K562 (cell line): ENCODE measurements at regions not wholly inside any gene's neighbourhood (a gene's known extent, or its start where the extent isn't known, plus 50 kb on each side); places are given as distances from the start of the nearest gene placed in this dataset.

Experiments used
- CHCHD3 ChIP-seq: fragments of 250-450 bp; sonication (Bioruptor Pico); IDR thresholded peaks from 2 replicates; pipeline ENCODE4 v2.1.2; 2022; ENCODE audit warnings: mild to moderate bottlenecking
- CHD1 ChIP-seq: fragments of 200-600 bp; sonication (generic); IDR thresholded peaks from one replicate; pipeline ENCODE4 v1.6.1; 2012; ENCODE audit warnings: mild to moderate bottlenecking, moderate library complexity, low read length, inconsistent platforms
- FOXM1 ChIP-seq, 2 experiments: fragments of 450-650 bp in 1 of 2; sonication (generic) in 1 of 2; formaldehyde crosslinking in 1 of 2; IDR thresholded peaks; 2 replicates each; pipeline versions ENCODE4 v1.6.1 to v1.9.0; 2017 to 2022; ENCODE audit warnings: low read depth in 2 of 2, mild to moderate bottlenecking in 2 of 2, missing genetic modification reagents in 1 of 2, moderate library complexity in 1 of 2
- HDAC1 ChIP-seq, 2 experiments: fragments of 450-650 bp; IDR thresholded peaks; 2 replicates each; pipeline ENCODE4 v1.6.1; 2016 to 2017; ENCODE audit warnings: inconsistent platforms in 1 of 2, mild to moderate bottlenecking in 1 of 2, moderate library complexity in 1 of 2
- HEY1 ChIP-seq: fragments of 250-450 bp; sonication (Bioruptor Pico); IDR thresholded peaks from 2 replicates; pipeline ENCODE4 v1.5.0; 2020; ENCODE audit warnings: mild to moderate bottlenecking, moderate library complexity, borderline replicate concordance
- THRAP3 ChIP-seq: fragments of 450-650 bp; IDR thresholded peaks from 2 replicates; pipeline ENCODE4 v1.6.1; 2016; ENCODE audit warnings: mild to moderate bottlenecking, inconsistent platforms, borderline replicate concordance
- ZBTB34 ChIP-seq: fragments of 250-450 bp; sonication (Bioruptor Pico); IDR thresholded peaks from 2 replicates; pipeline ENCODE4 v1.8.0; 2021; ENCODE audit warnings: mild to moderate bottlenecking, moderate library complexity
- ZFP30 ChIP-seq: fragments of 250-450 bp; sonication (Bioruptor Pico); IDR thresholded peaks from 2 replicates; pipeline ENCODE4 v1.8.0; 2022; ENCODE audit warnings: moderate library complexity, mild to moderate bottlenecking, inconsistent platforms, borderline replicate concordance
- ZNF217 ChIP-seq: sonication (generic); formaldehyde crosslinking; IDR thresholded peaks from 2 replicates; pipeline ENCODE4 v1.8.0; 2022; ENCODE audit warnings: mild to moderate bottlenecking, missing genetic modification reagents
- ZNF561 ChIP-seq: fragments of 450-650 bp; formaldehyde crosslinking; conservative IDR thresholded peaks from 2 replicates; pipeline ENCODE4 v1.4.0; 2020; ENCODE audit warnings: mild to moderate bottlenecking, moderate library complexity
- ZNF583 ChIP-seq: fragments of 250-450 bp; sonication (Bioruptor Pico); IDR thresholded peaks from 2 replicates; pipeline ENCODE4 v1.4.0; 2020
- TF ChIP-seq, protein P1 (sequence below): fragments of 450-650 bp; IDR thresholded peaks from 2 replicates; pipeline ENCODE4 v1.6.1; 2016; ENCODE audit warnings: mild to moderate bottlenecking, moderate library complexity
- TF ChIP-seq, protein P2 (sequence below): fragments of 450-650 bp; IDR thresholded peaks from 2 replicates; pipeline ENCODE4 v1.6.1; 2016

- TF ChIP-seq, protein P1, sequence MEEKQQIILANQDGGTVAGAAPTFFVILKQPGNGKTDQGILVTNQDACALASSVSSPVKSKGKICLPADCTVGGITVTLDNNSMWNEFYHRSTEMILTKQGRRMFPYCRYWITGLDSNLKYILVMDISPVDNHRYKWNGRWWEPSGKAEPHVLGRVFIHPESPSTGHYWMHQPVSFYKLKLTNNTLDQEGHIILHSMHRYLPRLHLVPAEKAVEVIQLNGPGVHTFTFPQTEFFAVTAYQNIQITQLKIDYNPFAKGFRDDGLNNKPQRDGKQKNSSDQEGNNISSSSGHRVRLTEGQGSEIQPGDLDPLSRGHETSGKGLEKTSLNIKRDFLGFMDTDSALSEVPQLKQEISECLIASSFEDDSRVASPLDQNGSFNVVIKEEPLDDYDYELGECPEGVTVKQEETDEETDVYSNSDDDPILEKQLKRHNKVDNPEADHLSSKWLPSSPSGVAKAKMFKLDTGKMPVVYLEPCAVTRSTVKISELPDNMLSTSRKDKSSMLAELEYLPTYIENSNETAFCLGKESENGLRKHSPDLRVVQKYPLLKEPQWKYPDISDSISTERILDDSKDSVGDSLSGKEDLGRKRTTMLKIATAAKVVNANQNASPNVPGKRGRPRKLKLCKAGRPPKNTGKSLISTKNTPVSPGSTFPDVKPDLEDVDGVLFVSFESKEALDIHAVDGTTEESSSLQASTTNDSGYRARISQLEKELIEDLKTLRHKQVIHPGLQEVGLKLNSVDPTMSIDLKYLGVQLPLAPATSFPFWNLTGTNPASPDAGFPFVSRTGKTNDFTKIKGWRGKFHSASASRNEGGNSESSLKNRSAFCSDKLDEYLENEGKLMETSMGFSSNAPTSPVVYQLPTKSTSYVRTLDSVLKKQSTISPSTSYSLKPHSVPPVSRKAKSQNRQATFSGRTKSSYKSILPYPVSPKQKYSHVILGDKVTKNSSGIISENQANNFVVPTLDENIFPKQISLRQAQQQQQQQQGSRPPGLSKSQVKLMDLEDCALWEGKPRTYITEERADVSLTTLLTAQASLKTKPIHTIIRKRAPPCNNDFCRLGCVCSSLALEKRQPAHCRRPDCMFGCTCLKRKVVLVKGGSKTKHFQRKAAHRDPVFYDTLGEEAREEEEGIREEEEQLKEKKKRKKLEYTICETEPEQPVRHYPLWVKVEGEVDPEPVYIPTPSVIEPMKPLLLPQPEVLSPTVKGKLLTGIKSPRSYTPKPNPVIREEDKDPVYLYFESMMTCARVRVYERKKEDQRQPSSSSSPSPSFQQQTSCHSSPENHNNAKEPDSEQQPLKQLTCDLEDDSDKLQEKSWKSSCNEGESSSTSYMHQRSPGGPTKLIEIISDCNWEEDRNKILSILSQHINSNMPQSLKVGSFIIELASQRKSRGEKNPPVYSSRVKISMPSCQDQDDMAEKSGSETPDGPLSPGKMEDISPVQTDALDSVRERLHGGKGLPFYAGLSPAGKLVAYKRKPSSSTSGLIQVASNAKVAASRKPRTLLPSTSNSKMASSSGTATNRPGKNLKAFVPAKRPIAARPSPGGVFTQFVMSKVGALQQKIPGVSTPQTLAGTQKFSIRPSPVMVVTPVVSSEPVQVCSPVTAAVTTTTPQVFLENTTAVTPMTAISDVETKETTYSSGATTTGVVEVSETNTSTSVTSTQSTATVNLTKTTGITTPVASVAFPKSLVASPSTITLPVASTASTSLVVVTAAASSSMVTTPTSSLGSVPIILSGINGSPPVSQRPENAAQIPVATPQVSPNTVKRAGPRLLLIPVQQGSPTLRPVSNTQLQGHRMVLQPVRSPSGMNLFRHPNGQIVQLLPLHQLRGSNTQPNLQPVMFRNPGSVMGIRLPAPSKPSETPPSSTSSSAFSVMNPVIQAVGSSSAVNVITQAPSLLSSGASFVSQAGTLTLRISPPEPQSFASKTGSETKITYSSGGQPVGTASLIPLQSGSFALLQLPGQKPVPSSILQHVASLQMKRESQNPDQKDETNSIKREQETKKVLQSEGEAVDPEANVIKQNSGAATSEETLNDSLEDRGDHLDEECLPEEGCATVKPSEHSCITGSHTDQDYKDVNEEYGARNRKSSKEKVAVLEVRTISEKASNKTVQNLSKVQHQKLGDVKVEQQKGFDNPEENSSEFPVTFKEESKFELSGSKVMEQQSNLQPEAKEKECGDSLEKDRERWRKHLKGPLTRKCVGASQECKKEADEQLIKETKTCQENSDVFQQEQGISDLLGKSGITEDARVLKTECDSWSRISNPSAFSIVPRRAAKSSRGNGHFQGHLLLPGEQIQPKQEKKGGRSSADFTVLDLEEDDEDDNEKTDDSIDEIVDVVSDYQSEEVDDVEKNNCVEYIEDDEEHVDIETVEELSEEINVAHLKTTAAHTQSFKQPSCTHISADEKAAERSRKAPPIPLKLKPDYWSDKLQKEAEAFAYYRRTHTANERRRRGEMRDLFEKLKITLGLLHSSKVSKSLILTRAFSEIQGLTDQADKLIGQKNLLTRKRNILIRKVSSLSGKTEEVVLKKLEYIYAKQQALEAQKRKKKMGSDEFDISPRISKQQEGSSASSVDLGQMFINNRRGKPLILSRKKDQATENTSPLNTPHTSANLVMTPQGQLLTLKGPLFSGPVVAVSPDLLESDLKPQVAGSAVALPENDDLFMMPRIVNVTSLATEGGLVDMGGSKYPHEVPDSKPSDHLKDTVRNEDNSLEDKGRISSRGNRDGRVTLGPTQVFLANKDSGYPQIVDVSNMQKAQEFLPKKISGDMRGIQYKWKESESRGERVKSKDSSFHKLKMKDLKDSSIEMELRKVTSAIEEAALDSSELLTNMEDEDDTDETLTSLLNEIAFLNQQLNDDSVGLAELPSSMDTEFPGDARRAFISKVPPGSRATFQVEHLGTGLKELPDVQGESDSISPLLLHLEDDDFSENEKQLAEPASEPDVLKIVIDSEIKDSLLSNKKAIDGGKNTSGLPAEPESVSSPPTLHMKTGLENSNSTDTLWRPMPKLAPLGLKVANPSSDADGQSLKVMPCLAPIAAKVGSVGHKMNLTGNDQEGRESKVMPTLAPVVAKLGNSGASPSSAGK: no peak
- TF ChIP-seq ZNF561 (CRISPR knock-in tag) (peak; percentile 87), ZBTB34 (CRISPR knock-in tag) (0 out of 2 replicates have a peak, but pooled peaks have one; percentile 6), HDAC1 (IDR thresholded peaks at IDR 0.05) (peak in 1 of 2 experiments; percentile 20; a peak in 1 of 4 replicates), HEY1 (CRISPR knock-in tag) (0 out of 2 replicates have a peak, but pooled peaks have one; percentile 79), ZNF583 (CRISPR knock-in tag) (no peak), ZNF217 (CRISPR knock-in tag) (no peak), CHCHD3 (CRISPR knock-in tag) (peak; percentile 98), FOXM1 (IDR thresholded peaks at IDR 0.05; ENCODE audit: low read depth) (no peak), FOXM1 (CRISPR knock-in tag; IDR thresholded peaks at IDR 0.05; ENCODE audit: low read depth) (peak; percentile 16; the same call in 1 of the 2 replicates), CHD1 (peak; percentile 99), THRAP3 (peak; percentile 91), ZFP30 (no peak; the same call in 1 of the 2 replicates)
- TF ChIP-seq, protein P2, sequence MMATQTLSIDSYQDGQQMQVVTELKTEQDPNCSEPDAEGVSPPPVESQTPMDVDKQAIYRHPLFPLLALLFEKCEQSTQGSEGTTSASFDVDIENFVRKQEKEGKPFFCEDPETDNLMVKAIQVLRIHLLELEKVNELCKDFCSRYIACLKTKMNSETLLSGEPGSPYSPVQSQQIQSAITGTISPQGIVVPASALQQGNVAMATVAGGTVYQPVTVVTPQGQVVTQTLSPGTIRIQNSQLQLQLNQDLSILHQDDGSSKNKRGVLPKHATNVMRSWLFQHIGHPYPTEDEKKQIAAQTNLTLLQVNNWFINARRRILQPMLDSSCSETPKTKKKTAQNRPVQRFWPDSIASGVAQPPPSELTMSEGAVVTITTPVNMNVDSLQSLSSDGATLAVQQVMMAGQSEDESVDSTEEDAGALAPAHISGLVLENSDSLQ: peak; percentile 39; the same call in 1 of the 2 replicates
These were observed 70.2 kb downstream of the HFE start (continued) for GRCh38 chr6:26157251-26158075.
